GM12864 (cell line): ENCODE measurements at regions not wholly inside any gene's neighbourhood (a gene's known extent, or its start where the extent isn't known, plus 50 kb on each side); places are given as distances from the start of the nearest gene placed in this dataset.
"Not testable (repeated sequence)": the region's sequence is repeated elsewhere in the genome, so short reads cannot be mapped to it uniquely, and the experiment has no call there.

ENCODE experiments used
- DNase-seq: peaks from one replicate; pipeline ENCODE4 v3.0.0-alpha.2; 2011; ENCODE audit warnings: low read depth
- H3K4me3 ChIP-seq: 2 replicates; pipeline ENCODE4 v1.5.1; 2011; ENCODE audit warnings: mild to moderate bottlenecking, low read depth, low read length, control low read depth
- TF ChIP-seq, protein P1 (sequence below): IDR thresholded peaks from 2 replicates; pipeline ENCODE4 v1.5.1; 2011; ENCODE audit warnings: low read depth, mild to moderate bottlenecking, moderate library complexity, low read length, control low read depth, inconsistent platforms; ENCODE audit errors: missing control alignments

DNA sequence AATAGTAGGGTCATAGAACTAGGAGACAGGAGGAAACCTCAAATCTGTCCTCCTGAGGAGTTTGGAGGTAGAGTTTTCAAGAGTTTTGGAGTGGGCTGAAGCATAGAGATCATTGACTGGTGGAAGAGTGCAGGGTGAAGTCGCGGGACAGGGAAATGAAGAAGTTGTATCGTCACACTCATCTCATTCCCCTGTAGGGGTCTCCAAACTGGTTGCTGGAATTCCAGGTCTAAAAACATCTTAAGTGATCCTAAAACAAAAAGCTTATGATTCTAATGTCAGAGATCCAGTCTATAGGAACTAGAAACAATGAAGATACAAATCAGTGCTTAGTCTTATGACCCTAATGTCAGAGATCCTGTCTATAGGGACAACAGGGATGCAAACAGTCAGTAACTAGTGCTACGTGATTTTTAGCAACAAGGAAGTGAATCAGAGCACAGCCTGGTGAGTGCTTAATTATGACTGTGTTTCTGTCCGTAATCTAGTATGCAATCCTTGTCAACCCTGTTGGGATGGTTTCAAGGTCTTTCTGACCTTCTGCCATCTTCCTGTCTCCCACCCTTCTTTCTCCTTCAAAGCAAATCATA lies 139.4 kb downstream of the SKIDA1 start:
- TF ChIP-seq, protein P1, sequence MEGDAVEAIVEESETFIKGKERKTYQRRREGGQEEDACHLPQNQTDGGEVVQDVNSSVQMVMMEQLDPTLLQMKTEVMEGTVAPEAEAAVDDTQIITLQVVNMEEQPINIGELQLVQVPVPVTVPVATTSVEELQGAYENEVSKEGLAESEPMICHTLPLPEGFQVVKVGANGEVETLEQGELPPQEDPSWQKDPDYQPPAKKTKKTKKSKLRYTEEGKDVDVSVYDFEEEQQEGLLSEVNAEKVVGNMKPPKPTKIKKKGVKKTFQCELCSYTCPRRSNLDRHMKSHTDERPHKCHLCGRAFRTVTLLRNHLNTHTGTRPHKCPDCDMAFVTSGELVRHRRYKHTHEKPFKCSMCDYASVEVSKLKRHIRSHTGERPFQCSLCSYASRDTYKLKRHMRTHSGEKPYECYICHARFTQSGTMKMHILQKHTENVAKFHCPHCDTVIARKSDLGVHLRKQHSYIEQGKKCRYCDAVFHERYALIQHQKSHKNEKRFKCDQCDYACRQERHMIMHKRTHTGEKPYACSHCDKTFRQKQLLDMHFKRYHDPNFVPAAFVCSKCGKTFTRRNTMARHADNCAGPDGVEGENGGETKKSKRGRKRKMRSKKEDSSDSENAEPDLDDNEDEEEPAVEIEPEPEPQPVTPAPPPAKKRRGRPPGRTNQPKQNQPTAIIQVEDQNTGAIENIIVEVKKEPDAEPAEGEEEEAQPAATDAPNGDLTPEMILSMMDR, result no peak
- H3K4me3 ChIP-seq, result no peak overlapping the region
- DNase-seq, result no peak

DNA sequence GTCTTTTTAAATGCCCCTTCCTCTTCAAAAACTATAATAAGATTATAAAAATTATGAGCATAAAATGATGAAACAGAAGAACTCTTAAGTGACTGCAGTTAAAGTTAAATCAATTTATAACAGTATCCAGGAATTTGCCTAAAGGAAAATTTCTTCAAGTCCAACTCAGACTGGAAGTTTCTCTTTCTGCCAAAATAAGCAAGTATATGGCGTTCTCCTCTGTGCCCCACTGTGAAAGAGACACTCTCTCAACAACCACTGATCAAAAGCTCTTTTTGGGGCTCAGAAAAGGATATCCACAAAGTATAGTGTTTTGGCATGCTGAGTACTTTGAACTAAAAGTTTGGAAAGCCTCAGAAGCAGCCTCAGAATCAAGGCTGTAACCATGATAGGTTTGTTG lies 139.9 kb downstream of the SKIDA1 start:
- DNase-seq, result no peak
- TF ChIP-seq, protein P1, result no peak
- H3K4me3 ChIP-seq, result no peak overlapping the region

DNA sequence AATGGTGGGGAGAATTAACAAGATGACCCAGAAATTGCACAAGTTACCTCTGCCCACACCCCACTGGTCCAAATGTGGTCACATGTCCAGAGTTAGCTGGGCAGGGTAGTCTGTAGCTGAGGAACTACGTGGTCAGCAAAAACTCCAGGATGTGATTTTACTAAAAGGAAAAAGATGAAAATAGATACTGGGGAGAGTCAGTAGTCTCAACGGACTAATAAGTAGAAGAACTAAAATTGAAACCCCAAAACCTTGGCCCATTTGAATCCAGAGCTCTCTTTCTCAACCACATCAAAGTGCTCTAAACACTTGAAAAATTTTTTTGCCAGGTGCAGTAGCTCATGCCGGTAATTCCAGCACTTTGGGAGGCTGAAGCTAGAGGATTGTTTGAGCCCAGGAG lies 146.3 kb downstream of the SKIDA1 start:
- no peak overlapping the region for H3K4me3 ChIP-seq
- no peak for DNase-seq
- TF ChIP-seq, protein P1, result no peak

DNA sequence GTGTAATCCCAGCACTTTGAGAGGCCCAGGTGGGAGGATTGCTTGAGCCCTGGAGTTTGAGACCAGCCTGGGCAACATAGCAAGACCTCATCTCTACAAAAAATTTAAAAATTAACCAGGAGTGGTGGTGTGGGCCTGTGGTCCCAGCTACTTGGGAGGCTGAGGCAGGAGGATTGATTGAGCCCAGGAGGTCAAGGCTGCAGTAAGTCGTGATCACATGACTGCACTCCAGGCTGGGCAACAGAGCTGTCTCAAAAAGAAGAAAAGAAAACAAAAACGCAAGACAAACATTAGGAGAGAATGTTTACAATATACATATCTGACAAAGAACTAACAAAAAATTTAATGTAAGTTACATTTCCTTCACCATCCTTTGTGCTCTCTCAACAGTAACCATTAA lies 150.2 kb downstream of the SKIDA1 start:
- H3K4me3 ChIP-seq, DNase-seq: not testable (repeated sequence)

DNA sequence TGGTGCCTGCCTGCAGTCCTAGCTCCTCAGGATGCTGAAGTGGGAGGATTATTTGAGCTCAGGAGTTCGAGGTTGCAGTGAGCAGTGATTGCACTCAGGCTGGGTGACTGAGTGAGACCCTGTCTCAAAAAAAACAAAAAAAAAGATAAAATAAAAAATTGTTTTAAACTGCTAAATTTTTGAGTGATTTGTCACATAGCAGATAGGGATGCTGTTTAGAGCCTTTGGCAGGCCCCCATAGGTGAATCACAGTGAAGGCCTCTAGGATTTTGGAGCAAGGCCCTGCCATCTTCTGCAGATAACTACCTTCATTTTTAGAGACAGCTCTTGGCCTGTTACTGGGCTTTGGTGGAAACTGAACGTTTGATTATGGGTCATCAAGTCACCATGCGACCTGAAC lies 151.6 kb downstream of the SKIDA1 start:
- not testable (repeated sequence) for DNase-seq, H3K4me3 ChIP-seq

DNA sequence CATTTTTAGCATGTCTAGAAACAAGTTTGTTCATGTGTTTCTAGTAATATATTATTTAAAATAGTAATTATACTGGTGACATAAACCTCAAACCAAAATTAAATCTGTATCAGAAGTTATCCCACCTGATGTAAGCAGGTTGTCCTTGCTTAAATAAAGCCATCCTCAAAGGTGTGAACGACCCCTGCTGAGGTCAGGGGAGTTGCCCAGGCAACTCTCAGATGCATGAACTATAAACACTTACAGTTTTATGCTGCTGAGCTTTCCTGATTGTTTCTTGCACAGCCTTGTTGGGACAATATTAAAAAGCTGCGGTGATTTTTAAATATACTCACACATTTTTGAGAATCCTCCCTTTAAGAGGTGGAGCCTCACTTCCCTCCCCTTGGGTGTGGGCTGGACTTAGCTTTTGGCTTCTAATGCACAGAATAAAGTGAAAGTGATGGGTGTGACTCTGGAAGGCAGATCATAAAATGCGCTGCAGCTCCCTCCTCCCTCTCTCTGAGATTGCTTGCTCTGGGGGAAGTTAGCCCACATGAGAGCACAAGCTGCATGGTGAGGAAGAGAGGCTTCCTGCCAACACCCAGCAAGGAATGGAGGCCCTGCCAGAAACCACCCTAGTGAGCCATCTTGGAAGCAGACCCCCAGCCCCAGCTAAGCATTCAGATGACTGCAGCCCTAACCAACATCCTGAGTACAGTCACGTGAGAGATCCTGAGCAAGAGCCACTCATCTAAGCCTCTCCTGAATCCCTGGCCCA lies 152.7 kb downstream of the SKIDA1 start:
- H3K4me3 ChIP-seq, result no peak overlapping the region
- TF ChIP-seq, protein P1, result no peak
- DNase-seq, result peak; percentile 38

DNA sequence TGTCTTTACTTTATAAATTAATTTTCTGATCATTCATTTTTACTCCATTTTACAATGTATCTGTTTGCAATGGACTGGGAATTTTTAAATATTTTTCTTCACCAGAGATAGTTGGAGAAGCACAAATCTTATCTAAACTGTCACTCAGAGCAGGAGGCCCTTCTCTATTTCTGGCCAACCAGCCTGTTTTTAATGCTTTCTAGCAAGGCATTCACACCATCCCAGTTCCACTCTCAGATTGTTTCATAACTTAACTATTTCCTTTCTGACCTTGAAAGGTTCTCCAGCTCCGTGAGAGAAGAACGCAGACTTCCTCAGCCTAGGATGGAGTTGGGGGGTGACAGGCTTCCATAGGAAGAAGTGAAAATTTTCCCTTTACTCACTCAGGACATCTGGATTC lies 155.8 kb downstream of the SKIDA1 start:
- no peak for DNase-seq
- TF ChIP-seq, protein P1, result no peak
- H3K4me3 ChIP-seq, result no peak overlapping the region
